ENCODE measurements at regions not wholly inside any gene's neighbourhood (a gene's known extent, or its start where the extent isn't known, plus 50 kb on each side); places are given as distances from the start of the nearest gene placed in this dataset.

- H3K4me3 ChIP-seq (ENCODE audit: extremely low read depth in 1 of 4, insufficient read depth in 2 of 4, low read depth in 3 of 4, low read length in 4 of 4): no peak overlapping the region
- H3K18ac ChIP-seq (ENCODE audit: extremely low read depth, low read length): no peak overlapping the region
- H3K4me2 ChIP-seq (ENCODE audit: insufficient read depth in 1 of 2, low read depth in 2 of 2, low read length in 2 of 2): no peak overlapping the region
- no peak overlapping the region for H4K91ac ChIP-seq (replicated peaks; ENCODE audit: insufficient read length, low read length)
- no peak overlapping the region for H2BK15ac ChIP-seq (ENCODE audit: low read length)
- no peak overlapping the region for H4K8ac ChIP-seq (ENCODE audit: extremely low read depth, insufficient read depth, low read length)
- DNase-seq (ENCODE audit: low read depth in 1 of 2, low spot score in 2 of 2): peak; percentile 38 to 69
- FAIRE-seq: peak; percentile 96
- ChIA-PET CTCF (ENCODE audit: partially characterized antibody) (interaction anchor here (0.7 to 2.1 kb wide), 11 partner anchors 8 to 50 kb away, joined by 3 to 6 read pairs (median 4); no protein-coding TSS in a partner anchor), POLR2A (ENCODE audit: partially characterized antibody) (no interaction called here)
- H3K56ac ChIP-seq (replicated peaks; ENCODE audit: insufficient read length, low read depth, low read length): no peak overlapping the region
- H2BK5ac ChIP-seq (ENCODE audit: low read depth, low read length): no peak overlapping the region
- H3K4me1 ChIP-seq (replicated peaks in 1 of 4; ENCODE audit: control insufficient read depth in 3 of 4, insufficient read depth in 4 of 4, low read length in 3 of 4): no peaks in the 10 kb centered on the region
- H3K23ac ChIP-seq (ENCODE audit: insufficient read length): no peak overlapping the region
- H2BK12ac ChIP-seq (ENCODE audit: low read depth, low read length): no peak overlapping the region
- H4K5ac ChIP-seq (ENCODE audit: insufficient read length, low read depth, low read length): no peak overlapping the region
- H2AK5ac ChIP-seq (ENCODE audit: low read depth, low read length): no peak overlapping the region
- no peaks in the 10 kb centered on the region for H4K20me1 ChIP-seq (replicated peaks in 1 of 2; ENCODE audit: control insufficient read depth in 1 of 2, insufficient read depth in 2 of 2, low read length in 2 of 2)
- H2BK20ac ChIP-seq (ENCODE audit: low read length): no peak overlapping the region
- no peak overlapping the region for H2BK120ac ChIP-seq (replicated peaks; ENCODE audit: low read depth, low read length)
- H3K79me2 ChIP-seq (ENCODE audit: control insufficient read depth in 1 of 2, insufficient read depth in 2 of 2, low read length in 2 of 2): no peaks in the 10 kb centered on the region
- peaks cover 0 to 3% (median 0%) of the 10 kb centered on the region in 4 experiments; a peak in 2 of 8 replicates for H3K36me3 ChIP-seq (ENCODE audit: control insufficient read depth in 2 of 4, insufficient read depth in 4 of 4, low read length in 3 of 4)
- H3K27ac ChIP-seq (ENCODE audit: low read depth, low read length): no peak overlapping the region
- H3K4ac ChIP-seq (replicated peaks; ENCODE audit: insufficient read length, low read depth, low read length): no peak overlapping the region
- no peaks in the 10 kb centered on the region for H3K27me3 ChIP-seq (replicated peaks in 1 of 4; ENCODE audit: control insufficient read depth in 3 of 4, extremely low read depth in 1 of 4, insufficient read depth in 3 of 4, low read length in 3 of 4)
- peaks cover 11 to 16% of the 10 kb centered on the region in 2 experiments for H3K9me3 ChIP-seq (ENCODE audit: insufficient read depth in 2 of 2, low read depth in 1 of 2, low read length in 1 of 2)
- 79% methylated on average over 12 of the region's 12 CpGs; no CpG with 5 or more reads in 1 of the 2 experiments for WGBS, 2 experiments (ENCODE audit: extremely low coverage in 1 of 2, insufficient coverage in 1 of 2, insufficient read length in 1 of 2, insufficient replicate concordance in 2 of 2, low coverage in 1 of 2, low lambda C conversion rate in 2 of 2, missing lambda C conversion rate in 1 of 2)
- H3K23me2 ChIP-seq (ENCODE audit: low read depth, low read length): no peaks in the 10 kb centered on the region
- H3K9ac ChIP-seq (replicated peaks in 1 of 4; ENCODE audit: extremely low read depth in 1 of 4, low read depth in 3 of 4, low read length in 3 of 4): no peak overlapping the region
- peak overlapping the region; percentile 76; the same call in 1 of the 2 replicates for H2AFZ ChIP-seq (ENCODE audit: low read length)
- no peaks in the 10 kb centered on the region for H3K79me1 ChIP-seq (ENCODE audit: low read depth, low read length)
- H3K14ac ChIP-seq (ENCODE audit: insufficient read length): no peak overlapping the region
- TF ChIP-seq JUN (IDR thresholded peaks at IDR 0.05; ENCODE audit: low read depth, low read length) (no peak), EZH2 (IDR thresholded peaks at IDR 0.05; ENCODE audit: low read depth, low read length, severe bottlenecking) (no peak), POLR2A (IDR thresholded peaks at IDR 0.05; ENCODE audit: control extremely low read depth in 1 of 2, low read depth in 2 of 2, low read length in 2 of 2) (no peak), ZNF274 (IDR thresholded peaks at IDR 0.05; ENCODE audit: borderline replicate concordance, extremely low read depth, low read length) (no peak), YY1 (IDR thresholded peaks at IDR 0.05; ENCODE audit: low read depth, low read length) (peak; percentile 72; the same call in 1 of the 2 replicates), SAP30 (IDR thresholded peaks at IDR 0.05; ENCODE audit: insufficient read depth, insufficient replicate concordance, low read length) (no peak), MAX (IDR thresholded peaks at IDR 0.05) (no peak), SP2 (IDR thresholded peaks at IDR 0.05; ENCODE audit: low read length) (no peak), SP1 (IDR thresholded peaks at IDR 0.05; ENCODE audit: low read depth, low read length) (0 out of 2 replicates have a peak, but pooled peaks have one; percentile 36), CTCF (IDR thresholded peaks at IDR 0.05; ENCODE audit: control extremely low read depth in 1 of 3, insufficient read depth in 1 of 3, low read depth in 1 of 3, low read length in 3 of 3) (peak; percentile 59 to 85 (median 66))
These were observed 57.8 kb upstream of the SPINK5 start for GRCh38 chr5:148005788-148006520.

Data from H1 (cell line).